ENCODE measurements at regions not wholly inside any gene's neighbourhood (a gene's known extent, or its start where the extent isn't known, plus 50 kb on each side); places are given as distances from the start of the nearest gene placed in this dataset.

DNA sequence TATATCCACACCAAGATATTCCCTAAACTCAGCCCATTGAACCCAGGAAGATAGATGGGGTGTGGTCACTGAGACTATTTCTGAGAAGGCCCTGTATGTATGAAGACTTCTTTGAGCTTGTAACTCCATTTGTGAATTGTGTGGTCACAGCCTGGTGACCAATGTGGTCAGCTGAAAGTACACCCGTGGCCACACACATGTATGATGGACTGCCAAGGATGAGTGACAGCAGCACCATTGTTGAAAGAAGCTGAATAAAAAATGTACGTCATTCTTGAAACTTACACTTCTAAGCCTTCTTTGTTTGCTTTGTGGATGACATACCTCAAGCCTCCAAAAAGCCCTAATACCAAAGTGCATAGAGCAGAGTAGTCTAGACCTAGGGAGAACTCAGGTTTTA, 581.4 kb downstream of the RAB28 start:
- POLR2A ChIA-PET = no interaction called here
- CTCF ChIA-PET = no interaction called here

DNA sequence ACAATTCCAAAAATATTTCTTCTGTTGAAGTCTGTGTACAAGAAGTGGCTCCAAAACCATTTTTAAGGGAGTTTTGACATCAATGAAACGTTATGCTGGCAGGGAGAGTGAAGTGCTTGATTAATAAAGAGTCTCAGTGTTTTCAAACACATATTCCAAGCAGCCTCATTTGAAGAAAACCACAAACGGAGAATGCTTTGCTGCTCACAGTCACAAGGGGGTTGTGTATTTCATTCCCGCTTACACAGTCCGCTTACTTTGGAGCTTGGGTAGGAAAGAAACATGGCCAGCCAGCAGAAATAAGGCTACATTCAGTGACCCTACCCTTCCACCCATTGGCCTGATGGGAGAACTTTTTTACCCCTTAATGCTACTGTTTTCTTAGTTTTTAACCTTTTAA, 586.2 kb downstream of the RAB28 start:
- CTCF ChIA-PET = no interaction called here
- POLR2A ChIA-PET = no interaction called here

DNA sequence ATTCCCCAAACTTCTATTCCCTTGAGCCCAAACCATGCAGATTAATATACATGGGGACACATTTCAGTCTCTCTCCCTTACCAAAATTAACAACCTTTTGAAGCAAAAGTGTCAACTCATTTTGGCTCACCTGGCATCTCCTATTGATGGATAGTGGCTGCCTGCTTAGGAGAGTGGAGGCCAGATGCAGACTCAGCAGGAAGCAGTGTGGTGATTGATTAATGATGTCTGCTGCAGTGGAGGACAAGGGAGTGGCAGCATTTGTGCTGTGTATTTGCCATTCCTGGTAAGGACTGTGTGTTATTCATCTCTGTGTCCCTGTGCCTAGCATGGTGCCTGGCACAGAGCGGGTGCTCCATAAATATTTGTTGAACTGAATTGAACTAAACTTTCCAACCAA, 590.1 kb downstream of the RAB28 start:
- CTCF ChIA-PET = no interaction called here
- POLR2A ChIA-PET = no interaction called here

GRCh38 chr4:12889054-12889453, 595.1 kb downstream of the RAB28 start:
- CTCF ChIA-PET = no interaction called here
- POLR2A ChIA-PET = no interaction called here

DNA sequence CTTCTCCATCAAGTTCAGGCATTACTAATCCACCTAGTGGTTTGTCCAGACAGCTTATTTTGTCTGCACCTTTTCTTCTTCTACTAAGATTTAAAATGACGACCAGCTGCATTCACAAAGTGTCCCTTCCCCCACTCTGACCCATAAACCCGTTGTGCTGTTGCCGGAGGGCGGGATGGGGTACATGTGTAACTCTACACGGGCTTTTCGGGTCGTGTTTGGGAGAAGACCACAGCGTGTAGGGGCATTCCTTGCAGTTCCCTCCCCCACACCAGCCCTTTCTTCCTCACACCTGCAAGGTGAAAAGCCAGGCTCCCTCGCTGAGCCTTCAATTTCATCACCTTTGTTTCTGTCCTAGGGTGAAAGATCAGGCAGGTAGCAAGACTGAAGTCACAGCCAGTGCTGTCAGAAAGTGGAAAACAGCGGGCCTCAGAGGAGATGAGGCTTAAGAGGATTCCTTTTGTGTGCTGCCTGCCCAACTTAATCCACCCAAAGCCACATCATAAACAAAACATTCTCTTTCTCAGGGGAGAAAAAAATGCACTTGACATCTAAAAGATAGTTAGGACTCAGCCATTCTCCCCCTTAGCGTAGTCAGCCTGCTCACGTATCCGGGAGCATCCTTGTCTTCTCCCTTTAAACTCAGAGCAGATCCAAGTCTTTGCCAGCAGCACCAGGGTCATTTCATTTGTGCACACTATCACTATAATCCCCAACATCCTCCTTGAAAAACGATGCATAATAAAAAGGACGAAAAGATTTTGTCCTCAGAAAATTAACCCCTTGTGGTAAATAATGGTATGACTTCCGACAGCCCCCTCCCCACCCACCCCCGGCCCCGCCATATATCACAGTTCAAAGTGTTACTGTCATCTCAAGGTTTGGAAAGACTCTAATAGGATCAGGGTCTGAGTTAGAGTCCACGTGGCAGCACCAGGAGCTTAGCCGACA, 599.0 kb downstream of the RAB28 start:
- ChIA-PET CTCF (no interaction called here), POLR2A (no interaction called here)

DNA sequence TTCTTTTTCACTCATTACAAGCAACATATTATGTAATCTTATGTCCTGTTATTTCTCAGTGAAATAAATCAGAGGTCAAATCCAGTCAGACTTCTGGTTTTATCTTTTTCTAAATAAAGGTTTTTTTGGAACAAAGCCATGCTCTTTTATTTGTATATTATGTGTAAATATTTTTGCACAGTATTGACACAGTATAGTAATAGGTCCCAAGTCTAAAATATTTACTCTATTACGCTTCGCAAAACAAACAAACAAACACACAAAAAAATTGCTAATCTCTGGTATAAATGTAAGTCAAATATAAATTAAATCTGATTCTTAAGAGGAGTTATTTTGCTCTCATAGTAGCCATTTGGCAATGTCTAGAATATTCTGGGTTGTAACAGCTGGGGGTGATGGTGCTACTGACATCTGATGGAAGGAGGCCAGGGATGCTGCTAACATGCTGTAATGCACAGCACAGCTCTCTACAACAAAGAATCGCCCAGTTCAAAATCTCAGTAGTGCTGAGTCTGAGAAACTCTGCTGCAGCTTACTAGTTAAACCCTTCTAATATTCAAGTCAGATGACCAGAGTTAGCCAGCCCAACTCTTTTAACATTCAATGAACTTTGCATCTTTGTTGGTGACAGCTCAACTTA, 602.1 kb downstream of the RAB28 start:
- ChIA-PET CTCF (interaction anchor here (0.7 kb wide), 1 partner anchor 799 kb away, joined by 3 read pairs; no protein-coding TSS in a partner anchor), POLR2A (no interaction called here)

DNA sequence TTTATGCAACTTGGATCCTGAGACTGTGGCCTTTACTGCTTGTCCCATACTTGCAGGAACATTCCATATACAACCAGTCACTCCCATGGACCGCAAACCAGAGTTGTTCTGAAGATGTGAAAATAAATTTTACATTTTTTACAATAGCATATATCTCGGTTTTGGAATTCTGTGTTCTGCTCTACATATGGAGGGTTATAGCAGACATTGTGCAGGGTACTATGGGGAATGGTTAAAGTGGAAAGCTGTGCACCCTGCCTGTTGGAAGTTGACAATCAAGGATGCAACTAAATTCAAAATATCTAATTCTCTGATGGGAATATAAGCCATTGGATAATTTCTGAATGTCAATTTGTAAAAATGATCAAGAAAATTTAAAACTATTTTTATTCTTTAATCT, 603.3 kb downstream of the RAB28 start:
- CTCF ChIA-PET = no interaction called here
- POLR2A ChIA-PET = no interaction called here

- CTCF ChIA-PET = no interaction called here
- POLR2A ChIA-PET = no interaction called here
Measured at GRCh38 chr4:12879496-12879895, 604.6 kb downstream of the RAB28 start.

DNA sequence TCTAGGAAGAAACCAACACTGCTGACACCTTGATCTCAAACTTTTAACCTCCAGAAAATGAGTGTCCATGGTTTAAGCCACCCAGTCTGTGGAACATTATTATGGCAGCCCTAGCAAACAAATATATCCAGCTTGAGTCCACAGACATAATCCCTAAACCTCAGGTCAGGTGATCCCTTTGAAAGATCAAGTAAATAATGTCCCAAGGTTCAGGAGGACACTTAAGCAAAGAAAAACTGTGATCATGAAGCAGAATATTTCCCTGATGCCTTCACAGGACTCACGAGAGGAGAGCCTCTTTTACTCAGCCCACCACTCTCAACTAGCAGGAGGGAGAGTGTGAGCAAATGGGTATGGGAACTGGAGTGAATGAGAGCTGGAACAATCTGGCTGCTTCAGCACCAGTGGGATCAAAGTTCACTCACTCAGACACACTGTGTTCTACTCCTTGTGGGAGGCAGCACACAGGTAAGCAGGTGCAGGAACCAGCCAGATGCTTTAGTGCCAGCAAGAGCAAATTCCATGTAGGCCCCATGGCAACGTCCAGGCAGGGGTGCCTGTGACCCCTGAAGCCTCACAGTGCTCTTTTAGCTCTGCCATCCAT, 608.4 kb downstream of the RAB28 start:
- POLR2A ChIA-PET = no interaction called here
- CTCF ChIA-PET = no interaction called here

GRCh38 chr4:12873351-12873750, 610.8 kb downstream of the RAB28 start:
- POLR2A ChIA-PET = no interaction called here

DNA sequence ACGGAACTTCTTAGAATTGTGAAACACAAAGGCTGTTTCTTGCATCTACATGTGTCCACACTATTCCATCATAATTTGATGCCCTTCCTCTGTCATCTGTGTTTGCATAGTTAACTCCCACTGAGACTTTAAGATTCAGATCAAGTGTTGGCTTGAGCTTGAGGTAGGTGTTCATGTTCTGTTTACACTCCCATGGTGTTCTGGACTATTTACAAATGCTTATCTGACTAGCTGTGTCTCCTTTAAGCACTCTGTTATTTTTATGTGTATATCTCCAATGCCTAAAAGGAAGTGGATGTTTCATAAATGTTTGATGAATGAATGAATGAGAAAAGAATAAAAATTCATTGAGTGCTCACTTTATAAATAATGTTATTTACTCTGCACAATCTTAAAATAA, 622.7 kb downstream of the RAB28 start:
- ChIA-PET POLR2A (no interaction called here), CTCF (no interaction called here)

More at GRCh38 chr4:12873351-12873750, 610.8 kb downstream of the RAB28 start:
- CTCF ChIA-PET = no interaction called here

- POLR2A ChIA-PET = no interaction called here
- CTCF ChIA-PET = no interaction called here
Measured at GRCh38 chr4:12852338-12853307, 631.5 kb downstream of the RAB28 start.

GRCh38 chr4:12846368-12846767, 637.8 kb downstream of the RAB28 start:
- POLR2A ChIA-PET = no interaction called here
- CTCF ChIA-PET = no interaction called here

DNA sequence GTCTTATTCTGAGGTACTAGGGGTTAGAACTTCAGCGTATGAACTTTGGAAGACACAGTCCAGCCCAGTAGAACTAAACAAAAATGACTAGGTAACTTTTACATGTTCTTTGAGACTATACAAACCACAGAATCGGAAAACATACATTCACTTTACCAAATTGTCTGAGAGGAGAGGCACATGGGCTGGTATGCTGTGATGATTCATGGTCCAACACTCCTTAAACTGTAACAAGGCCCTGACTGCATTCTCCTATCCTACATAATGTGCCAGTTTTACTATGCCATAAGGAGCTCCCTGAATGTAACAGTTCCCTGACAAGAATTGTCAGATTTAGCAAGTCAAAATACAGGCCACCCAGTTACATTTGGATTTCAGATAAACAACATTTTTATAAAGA, 640.0 kb downstream of the RAB28 start:
- POLR2A ChIA-PET = no interaction called here
- CTCF ChIA-PET = no interaction called here

DNA sequence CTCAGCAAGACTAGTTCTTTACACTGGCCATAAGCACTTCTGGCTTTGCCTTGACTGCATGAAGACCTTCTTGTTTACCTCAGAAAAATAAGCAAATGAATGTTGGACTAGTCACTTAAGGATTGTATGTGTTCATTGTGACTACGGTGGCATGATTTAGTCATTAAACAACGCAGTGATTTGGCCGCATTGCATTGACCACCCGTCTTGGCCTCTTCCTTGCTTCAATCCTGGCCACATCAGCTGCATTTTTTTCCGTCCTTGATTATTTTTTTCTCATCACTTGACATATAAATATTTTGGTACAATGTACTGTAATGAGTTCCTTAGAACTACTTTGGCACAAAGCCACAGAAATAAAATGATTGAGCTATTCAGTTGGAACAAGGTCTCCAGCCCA, 656.2 kb downstream of the RAB28 start:
- ChIA-PET CTCF (no interaction called here), POLR2A (no interaction called here)

- ChIA-PET CTCF (no interaction called here), POLR2A (no interaction called here)
Measured at GRCh38 chr4:12791536-12791935, 692.6 kb downstream of the RAB28 start.

GRCh38 chr4:12787261-12787660, 696.9 kb downstream of the RAB28 start:
- ChIA-PET POLR2A (no interaction called here), CTCF (no interaction called here)

- POLR2A ChIA-PET = no interaction called here
- CTCF ChIA-PET = no interaction called here
Measured at GRCh38 chr4:12778706-12779105, 705.4 kb downstream of the RAB28 start.

- ChIA-PET CTCF (no interaction called here), POLR2A (no interaction called here)
Measured at GRCh38 chr4:12778191-12778590, 705.9 kb downstream of the RAB28 start.

DNA sequence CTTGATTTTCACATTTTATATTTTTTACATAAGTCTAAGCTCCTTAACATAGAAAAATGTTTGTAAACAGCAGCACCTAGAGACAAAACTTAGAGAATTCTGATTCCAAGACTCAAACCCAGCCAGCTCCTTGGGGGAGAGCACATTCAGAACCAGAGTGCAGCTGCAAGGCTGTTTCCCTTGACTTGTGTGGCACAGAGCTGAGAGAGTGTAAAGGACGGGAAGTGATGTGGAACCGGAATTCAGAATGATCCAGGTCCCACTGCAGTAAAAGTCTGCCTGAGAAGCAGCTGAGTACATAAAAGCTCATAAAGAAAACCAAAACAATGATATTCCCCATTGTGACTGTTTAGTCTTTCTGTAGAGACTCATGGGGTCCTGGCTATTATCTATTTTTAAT, 713.8 kb downstream of the RAB28 start:
- POLR2A ChIA-PET = no interaction called here
- CTCF ChIA-PET = interaction anchor here (0.6 kb wide), 1 partner anchor 886 kb away, joined by 3 read pairs; no protein-coding TSS in a partner anchor

All from activated CD8-positive, alpha-beta memory T cell treated with anti-CD3 and anti-CD28 coated beads for 36 hours (primary cell).